PC-3 (cell line): ENCODE measurements at regions not wholly inside any gene's neighbourhood (a gene's known extent, or its start where the extent isn't known, plus 50 kb on each side); places are given as distances from the start of the nearest gene placed in this dataset.

Source experiments
- ATAC-seq: fragments of 200-7000 bp; cut with Tn5 transposase; 2 replicates; pipeline ENCODE4 v1.9.1; 2020; ENCODE audit warnings: mild to moderate bottlenecking, moderate library complexity
- BruUV-seq: library from RNA; stranded (reverse); fragments of 400-500 nt; replicated peaks from 2 replicates; lab custom pipeline; 2021; lab: Mats Ljungman, UMichigan
- CTCF ChIA-PET: fragments of 300-600 bp; sonication (Branson Sonifier 250); formaldehyde crosslinking; loops from one replicate; lab custom pipeline; 2022; ENCODE audit warnings: antibody characterized with exemption; lab: Charles Lee
- POLR2A ChIA-PET: fragments of 300-600 bp; sonication (Branson Sonifier 250); formaldehyde crosslinking; loops from one replicate; lab custom pipeline; 2022; ENCODE audit warnings: antibody characterized with exemption; ENCODE audit not compliant: unreplicated experiment; lab: Charles Lee
- DNase-seq: peaks from one replicate; pipeline ENCODE4 v3.0.0-alpha.2; 2015
- H2AFZ ChIP-seq: fragments of 300-600 bp; sonication (generic); 2 replicates; pipeline ENCODE4 v1.6.0; 2016; ENCODE audit warnings: antibody characterized with exemption, low read length
- H3F3A ChIP-seq: fragments of 300-600 bp; sonication (generic); one replicate; pipeline ENCODE4 v1.6.0; 2017; ENCODE audit warnings: antibody characterized with exemption, low read length, control low read depth, mild to moderate bottlenecking; ENCODE audit not compliant: unreplicated experiment
- H3K27ac ChIP-seq: fragments of 300-600 bp; sonication (generic); 2 replicates; pipeline ENCODE4 v1.5.1; 2016; ENCODE audit warnings: mild to moderate bottlenecking, low read length
- H3K27me3 ChIP-seq: fragments of 300-600 bp; sonication (generic); 2 replicates; pipeline ENCODE4 v1.6.1; 2016; ENCODE audit warnings: low read length, mixed read lengths
- H3K36me3 ChIP-seq: fragments of 300-600 bp; sonication (generic); 2 replicates; pipeline ENCODE4 v1.6.1; 2016; ENCODE audit warnings: low read depth, mixed run types, low read length, mixed read lengths
- H3K4me1 ChIP-seq: fragments of 300-600 bp; sonication (generic); 2 replicates; pipeline ENCODE4 v1.5.1; 2016; ENCODE audit warnings: low read length; ENCODE audit not compliant: insufficient read depth
- H3K4me2 ChIP-seq: fragments of 300-600 bp; sonication (generic); 2 replicates; pipeline ENCODE4 v1.6.0; 2016; ENCODE audit warnings: low read length
- H3K4me3 ChIP-seq: fragments of 300-600 bp; sonication (generic); 2 replicates; pipeline ENCODE4 v1.5.1; 2016; ENCODE audit warnings: mild to moderate bottlenecking, low read length, mixed read lengths
- H3K79me2 ChIP-seq: fragments of 300-600 bp; sonication (generic); 2 replicates; pipeline ENCODE4 v1.6.1; 2017; ENCODE audit warnings: low read length, mixed read lengths
- H3K9ac ChIP-seq: fragments of 300-600 bp; sonication (generic); 2 replicates; pipeline ENCODE4 v1.6.0; 2016; ENCODE audit warnings: mild to moderate bottlenecking, low read length
- H3K9me2 ChIP-seq: fragments of 300-600 bp; sonication (generic); replicated peaks from 2 replicates; pipeline ENCODE4 v1.6.1; 2016; ENCODE audit warnings: mixed run types, low read length, mixed read lengths
- H3K9me3 ChIP-seq: fragments of 300-600 bp; sonication (generic); 2 replicates; pipeline ENCODE4 v1.6.1; 2016; ENCODE audit warnings: low read length, mixed read lengths
- H4K20me1 ChIP-seq: fragments of 300-600 bp; sonication (generic); 2 replicates; pipeline ENCODE4 v1.6.1; 2016; ENCODE audit warnings: low read length, mixed read lengths
- EZH2 ChIP-seq: fragments of 300-600 bp; sonication (generic); IDR thresholded peaks from one replicate; pipeline ENCODE4 v1.6.1; 2017; ENCODE audit warnings: antibody characterized with exemption, mild to moderate bottlenecking, low read length; ENCODE audit not compliant: unreplicated experiment
- EZH2phosphoT487 ChIP-seq: fragments of 300-600 bp; sonication (generic); IDR thresholded peaks from 2 replicates; pipeline ENCODE4 v1.6.1; 2018; ENCODE audit warnings: mild to moderate bottlenecking, antibody characterized with exemption, low read length, borderline replicate concordance
- intact Hi-C: fragments of 100-400 bp; cut with micrococcal nuclease; formaldehyde crosslinking; loops from 2 replicates; pipeline ENCODE4 v1.9.0; 2023
- TF ChIP-seq, protein P1 (sequence below): fragments of 300-600 bp; sonication (generic); conservative IDR thresholded peaks from 2 replicates; pipeline ENCODE4 v1.5.1; 2017; ENCODE audit warnings: antibody characterized with exemption, low read depth, mild to moderate bottlenecking, low read length

DNA sequence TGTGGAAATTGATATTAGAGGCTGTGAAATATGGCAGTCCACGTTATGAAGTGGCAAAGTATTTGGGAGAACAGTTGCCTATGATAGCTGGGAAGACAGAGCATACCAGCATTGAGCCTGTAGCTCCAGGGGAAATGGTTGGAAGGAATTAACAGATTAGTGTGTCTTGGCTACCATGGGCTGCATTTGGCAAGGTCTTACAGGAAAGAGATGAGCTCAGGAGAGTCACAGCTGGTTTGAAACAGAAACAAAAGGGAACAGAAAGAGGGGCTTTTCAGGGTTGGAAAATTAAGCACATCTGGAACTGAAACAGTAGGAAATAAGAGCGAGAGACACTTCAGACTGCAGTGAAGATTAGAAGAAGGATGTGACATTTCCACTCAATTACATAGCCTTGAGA is 141.7 kb downstream of the FBLN2 start:
- no TSS peak for BruUV-seq
- Histone ChIP-seq H3K27ac (no peak overlapping the region), H3K9ac (no peak overlapping the region), H3K4me1 (no peaks in the 10 kb centered on the region), H2AFZ (no peak overlapping the region), H3F3A (no peaks in the 10 kb centered on the region), H3K4me2 (no peak overlapping the region), H4K20me1 (no peaks in the 10 kb centered on the region), H3K4me3 (no peak overlapping the region), H3K27me3 (peaks cover 47% of the 10 kb centered on the region), H3K9me3 (no peaks in the 10 kb centered on the region), H3K9me2 (no peaks in the 10 kb centered on the region), H3K36me3 (no peaks in the 10 kb centered on the region), H3K79me2 (no peaks in the 10 kb centered on the region)
- POLR2A ChIA-PET: no interaction called here
- DNase-seq: no peak
- CTCF ChIA-PET: no interaction called here
- no peak for TF ChIP-seq EZH2
- TF ChIP-seq, protein P1, sequence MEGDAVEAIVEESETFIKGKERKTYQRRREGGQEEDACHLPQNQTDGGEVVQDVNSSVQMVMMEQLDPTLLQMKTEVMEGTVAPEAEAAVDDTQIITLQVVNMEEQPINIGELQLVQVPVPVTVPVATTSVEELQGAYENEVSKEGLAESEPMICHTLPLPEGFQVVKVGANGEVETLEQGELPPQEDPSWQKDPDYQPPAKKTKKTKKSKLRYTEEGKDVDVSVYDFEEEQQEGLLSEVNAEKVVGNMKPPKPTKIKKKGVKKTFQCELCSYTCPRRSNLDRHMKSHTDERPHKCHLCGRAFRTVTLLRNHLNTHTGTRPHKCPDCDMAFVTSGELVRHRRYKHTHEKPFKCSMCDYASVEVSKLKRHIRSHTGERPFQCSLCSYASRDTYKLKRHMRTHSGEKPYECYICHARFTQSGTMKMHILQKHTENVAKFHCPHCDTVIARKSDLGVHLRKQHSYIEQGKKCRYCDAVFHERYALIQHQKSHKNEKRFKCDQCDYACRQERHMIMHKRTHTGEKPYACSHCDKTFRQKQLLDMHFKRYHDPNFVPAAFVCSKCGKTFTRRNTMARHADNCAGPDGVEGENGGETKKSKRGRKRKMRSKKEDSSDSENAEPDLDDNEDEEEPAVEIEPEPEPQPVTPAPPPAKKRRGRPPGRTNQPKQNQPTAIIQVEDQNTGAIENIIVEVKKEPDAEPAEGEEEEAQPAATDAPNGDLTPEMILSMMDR: no peak
- no peak for TF ChIP-seq EZH2phosphoT487
- intact Hi-C loops: no loop called here
- ATAC-seq: no peak

GRCh38 chr3:13689373-13690260 is 140.7 kb downstream of the FBLN2 start:
- Histone ChIP-seq H3K9me2 (no peaks in the 10 kb centered on the region), H3K79me2 (no peaks in the 10 kb centered on the region), H3K27me3 (peaks cover 46% of the 10 kb centered on the region), H3K9ac (no peak overlapping the region), H3F3A (no peaks in the 10 kb centered on the region), H3K9me3 (no peaks in the 10 kb centered on the region), H4K20me1 (no peaks in the 10 kb centered on the region), H3K4me3 (no peak overlapping the region), H2AFZ (no peak overlapping the region), H3K27ac (no peak overlapping the region), H3K36me3 (no peaks in the 10 kb centered on the region), H3K4me2 (no peak overlapping the region), H3K4me1 (no peaks in the 10 kb centered on the region)
- no peak for ATAC-seq
- no TSS peak for BruUV-seq
- TF ChIP-seq EZH2phosphoT487 (no peak), EZH2 (no peak)
- TF ChIP-seq, protein P1: no peak
- ChIA-PET POLR2A (no interaction called here), CTCF (no interaction called here)
- DNase-seq: no peak
- intact Hi-C loops: no loop called here

GRCh38 chr3:13688824-13689223 is 139.9 kb downstream of the FBLN2 start:
- intact Hi-C loops: no loop called here
- no peaks in the 10 kb centered on the region for H3K9me2 ChIP-seq
- peaks cover 46% of the 10 kb centered on the region for H3K27me3 ChIP-seq
- no peak for ATAC-seq
- no peaks in the 10 kb centered on the region for H3K9me3 ChIP-seq
- H3K79me2 ChIP-seq: no peaks in the 10 kb centered on the region
- no peaks in the 10 kb centered on the region for H4K20me1 ChIP-seq
- H3K36me3 ChIP-seq: no peaks in the 10 kb centered on the region
- H3K9ac ChIP-seq: no peak overlapping the region
- BruUV-seq: no TSS peak
- H3K4me1 ChIP-seq: no peaks in the 10 kb centered on the region
- no peak overlapping the region for H3K27ac ChIP-seq
- H2AFZ ChIP-seq: no peak overlapping the region
- POLR2A ChIA-PET: no interaction called here
- TF ChIP-seq EZH2 (no peak), EZH2phosphoT487 (no peak)
- TF ChIP-seq, protein P1: no peak
- H3F3A ChIP-seq: no peaks in the 10 kb centered on the region
- CTCF ChIA-PET: no interaction called here
- DNase-seq: no peak
- no peak overlapping the region for H3K4me2 ChIP-seq
- no peak overlapping the region for H3K4me3 ChIP-seq
